ENCODE measurements at regions not wholly inside any gene's neighbourhood (a gene's known extent, or its start where the extent isn't known, plus 50 kb on each side); places are given as distances from the start of the nearest gene placed in this dataset.

DNA sequence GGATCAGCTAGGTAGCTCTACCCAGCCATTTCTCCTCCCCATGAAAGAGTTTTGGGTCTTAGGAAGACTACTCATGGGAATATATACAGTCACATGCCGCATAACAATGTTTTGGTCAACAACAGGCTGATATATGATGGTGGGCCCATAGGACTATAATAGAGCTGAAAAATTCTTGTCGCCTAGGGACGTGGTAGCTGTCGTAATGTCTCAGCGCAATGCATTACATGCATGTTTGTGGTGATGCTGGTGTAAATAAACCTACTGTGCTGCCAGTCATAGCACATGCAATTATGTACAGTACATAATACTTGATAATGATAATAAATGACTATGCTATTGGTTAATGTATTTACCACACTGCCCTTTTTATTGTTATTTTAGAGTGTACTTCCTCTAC is 78.2 kb upstream of the DLX6 start:
- no peak for DNase-seq (ENCODE audit: low spot score)

DNA sequence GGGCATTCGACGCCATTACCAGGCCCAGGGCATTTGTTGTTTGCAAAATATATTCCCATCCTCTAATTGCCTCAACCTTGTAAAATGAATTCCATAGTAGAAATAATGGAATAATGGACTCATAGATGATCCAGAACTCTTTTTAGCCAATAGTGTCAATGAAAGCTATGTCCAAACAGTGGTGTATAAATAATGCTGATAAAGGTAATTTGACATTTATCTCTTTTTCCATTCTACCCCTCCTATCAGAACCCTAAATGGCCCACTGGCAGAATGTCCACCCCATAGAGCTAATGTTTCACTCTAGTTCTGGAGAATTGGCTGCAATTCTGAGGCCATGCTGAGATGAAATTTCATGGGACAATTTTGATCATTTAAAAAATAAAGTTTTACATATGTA is 76.4 kb upstream of the DLX6 start:
- no peak for DNase-seq (ENCODE audit: low spot score)

DNA sequence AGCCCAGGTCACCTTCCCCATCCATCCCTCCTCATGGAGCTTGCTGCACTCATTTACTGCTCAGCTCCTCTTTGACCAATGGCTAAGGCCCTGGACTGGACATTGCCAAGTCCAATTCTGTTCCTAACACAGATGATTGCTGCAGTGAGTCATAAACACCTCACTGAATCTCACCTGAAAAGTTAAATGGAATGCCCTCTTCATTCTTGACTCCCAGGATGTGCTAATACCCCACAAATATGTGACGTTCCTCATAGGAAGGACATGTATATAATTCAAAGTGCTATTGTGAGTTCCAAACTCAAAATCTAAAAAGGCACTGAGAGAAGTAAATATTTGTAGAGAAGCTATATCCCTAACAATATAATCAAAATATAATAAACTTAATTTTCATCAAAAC is 73.5 kb upstream of the DLX6 start:
- DNase-seq (ENCODE audit: low spot score) = peak; percentile 2

DNA sequence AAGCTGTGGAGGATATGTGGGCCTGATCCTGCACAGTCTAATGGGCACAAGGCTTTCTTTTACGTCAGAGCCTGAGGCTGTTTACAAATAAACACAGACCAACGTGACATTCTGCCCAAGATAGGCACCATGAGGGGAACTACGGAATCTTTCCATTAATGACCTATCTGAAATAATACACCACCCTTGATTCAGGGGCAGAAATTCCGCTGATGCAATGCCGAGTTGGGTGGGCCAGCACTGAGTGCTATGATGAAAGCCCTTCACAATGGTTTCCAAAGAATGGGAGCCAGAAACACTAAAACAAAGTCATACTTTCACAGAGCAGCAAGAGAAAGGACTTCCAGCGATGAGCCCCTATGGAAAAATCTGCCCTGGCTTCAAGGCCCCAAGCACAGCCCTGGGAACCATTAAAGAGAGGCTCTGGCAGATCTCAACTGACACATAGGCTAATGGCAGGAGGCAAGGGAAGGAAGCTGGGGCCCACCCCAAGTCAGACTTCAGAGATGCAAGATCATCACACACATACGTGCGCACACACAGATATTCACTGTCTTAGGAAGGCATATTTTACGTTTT is 72.2 kb upstream of the DLX6 start:
- DNase-seq (ENCODE audit: low spot score) = no peak

DNA sequence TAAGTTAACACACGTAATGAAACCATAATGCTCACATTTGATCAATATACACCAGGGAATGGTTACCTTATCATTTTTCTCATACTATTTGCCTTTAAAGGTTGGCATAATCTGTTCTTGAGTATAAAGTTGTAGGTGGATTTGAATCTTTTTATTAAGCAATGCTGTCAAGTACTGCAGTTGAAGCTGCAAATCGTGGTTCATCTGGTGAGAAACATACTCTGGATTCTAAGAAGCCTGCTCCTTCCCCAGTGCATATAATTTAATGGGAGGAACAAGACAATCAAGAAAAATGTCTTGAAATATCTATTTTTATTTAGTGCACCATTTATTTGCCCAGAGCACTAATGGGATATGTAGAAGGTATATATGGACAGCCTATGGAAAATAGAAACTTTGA is 68.7 kb upstream of the DLX6 start:
- no peak for DNase-seq (ENCODE audit: low spot score)

DNA sequence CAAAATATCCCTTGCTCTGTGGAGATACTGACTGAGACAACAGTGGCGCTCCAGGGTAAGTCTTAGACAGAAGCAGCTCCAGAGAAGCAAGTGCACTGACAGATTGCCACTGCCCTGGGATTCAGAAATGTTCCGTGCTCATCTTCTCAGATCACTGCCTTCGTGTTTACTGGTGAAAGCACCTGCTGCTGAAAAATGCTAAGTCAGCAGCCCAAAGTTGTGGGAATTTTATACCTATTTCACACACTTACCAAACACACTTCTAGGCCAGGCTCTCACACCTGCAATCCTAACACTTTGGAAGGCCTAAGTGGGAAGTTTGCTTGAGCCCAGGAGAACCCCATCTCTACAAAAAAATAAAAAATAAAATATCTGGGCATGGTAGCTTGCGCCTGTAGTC is 63.2 kb upstream of the DLX6 start:
- no peak for DNase-seq (ENCODE audit: low spot score)

DNA sequence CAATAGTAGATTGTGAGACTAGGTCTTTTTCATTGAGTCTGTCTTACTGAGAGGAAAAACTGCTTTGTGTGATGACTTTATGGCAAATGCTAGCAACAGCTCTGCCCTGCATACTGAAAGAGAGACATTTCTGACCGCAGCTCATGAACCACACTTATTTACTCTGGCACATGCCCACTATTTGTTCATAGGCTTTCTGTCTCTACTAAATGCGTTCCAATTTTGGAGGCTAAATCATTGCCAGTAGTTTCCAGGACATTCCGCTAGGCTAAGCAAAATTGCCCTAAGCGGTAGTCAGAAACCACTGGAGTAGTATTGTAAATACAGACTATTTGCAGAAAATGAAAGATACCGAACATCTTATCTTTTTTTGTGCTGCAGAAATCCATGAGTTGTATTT is 55.6 kb upstream of the DLX6 start:
- DNase-seq (ENCODE audit: low spot score) = no peak

DNA sequence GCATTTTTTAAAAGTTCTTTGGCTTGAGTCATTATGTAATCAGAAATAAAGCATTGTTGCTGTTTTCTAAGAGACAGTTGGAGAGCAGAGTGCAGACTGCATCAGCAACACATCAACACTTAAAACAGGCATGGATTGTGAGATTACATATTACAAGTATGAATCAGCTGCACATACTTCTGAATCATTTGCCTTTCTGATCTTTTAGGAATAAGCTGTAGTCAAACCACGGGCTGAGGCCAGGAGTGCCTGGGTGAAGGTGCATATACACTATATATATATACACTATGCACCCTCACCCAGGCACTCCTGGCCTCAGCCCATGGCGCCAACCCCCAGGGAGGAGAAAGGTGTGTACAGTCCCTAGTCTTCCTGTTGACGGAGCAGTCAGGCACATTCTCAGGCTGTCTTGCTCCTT is 52.4 kb upstream of the DLX6 start:
- peak; percentile 30 for DNase-seq (ENCODE audit: low spot score)

DNA sequence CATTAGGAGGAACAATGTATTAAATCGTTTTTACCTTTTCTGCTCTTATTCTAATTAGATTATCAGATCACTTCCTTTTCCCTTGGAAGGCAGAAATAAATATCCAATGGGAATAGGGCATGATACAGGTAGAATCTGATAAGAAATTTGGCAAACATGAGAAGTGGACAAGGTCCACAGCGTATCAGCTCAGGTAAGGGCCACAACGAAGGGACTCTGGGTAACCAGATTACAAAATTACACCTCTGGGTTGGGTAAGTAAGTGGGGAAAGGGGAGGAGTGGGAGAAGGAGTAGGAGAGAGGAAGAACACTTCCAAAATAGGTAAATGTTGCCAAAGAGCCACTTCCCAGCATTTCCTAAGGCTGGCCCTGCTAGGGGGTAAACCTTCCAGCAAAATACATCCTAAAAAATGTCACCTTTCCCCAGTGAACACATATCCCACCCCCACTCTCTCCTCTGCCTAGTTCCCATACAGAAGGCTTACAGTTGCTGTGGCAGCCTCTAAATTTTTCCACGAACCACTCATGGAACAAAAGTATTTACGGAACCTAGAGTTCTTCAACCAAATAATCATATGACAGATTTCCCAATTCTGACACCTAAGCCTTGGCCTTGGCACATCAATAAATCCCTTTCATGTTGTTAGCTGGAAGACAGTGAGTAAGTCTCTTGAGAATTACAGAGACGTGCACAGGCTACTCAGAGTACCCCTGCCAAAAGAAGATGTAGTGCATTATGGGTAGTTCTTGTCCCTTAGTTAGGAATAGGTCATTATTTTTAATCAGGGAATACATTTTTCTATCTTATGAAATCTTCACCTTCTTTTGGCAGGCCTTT is 51.5 kb upstream of the DLX6 start:
- no peak for DNase-seq (ENCODE audit: low spot score)
